Globus pallidus (tissue), 1 donor: ENCODE measurements at regions not wholly inside any gene's neighbourhood (a gene's known extent, or its start where the extent isn't known, plus 50 kb on each side); places are given as distances from the start of the nearest gene placed in this dataset.

Experiments
- DNase-seq: peaks from one replicate; pipeline ENCODE4 v3.0.0-alpha.2; 2015; ENCODE audit warnings: low spot score

- no peak for DNase-seq
Observed at GRCh38 chr3:43866529-43867353, 176.0 kb downstream of the ABHD5 start.

- DNase-seq: no peak
Observed at GRCh38 chr3:43867436-43868072, 176.8 kb downstream of the ABHD5 start.

- DNase-seq: no peak
Observed at GRCh38 chr3:43869491-43869890, 178.8 kb downstream of the ABHD5 start.

DNA sequence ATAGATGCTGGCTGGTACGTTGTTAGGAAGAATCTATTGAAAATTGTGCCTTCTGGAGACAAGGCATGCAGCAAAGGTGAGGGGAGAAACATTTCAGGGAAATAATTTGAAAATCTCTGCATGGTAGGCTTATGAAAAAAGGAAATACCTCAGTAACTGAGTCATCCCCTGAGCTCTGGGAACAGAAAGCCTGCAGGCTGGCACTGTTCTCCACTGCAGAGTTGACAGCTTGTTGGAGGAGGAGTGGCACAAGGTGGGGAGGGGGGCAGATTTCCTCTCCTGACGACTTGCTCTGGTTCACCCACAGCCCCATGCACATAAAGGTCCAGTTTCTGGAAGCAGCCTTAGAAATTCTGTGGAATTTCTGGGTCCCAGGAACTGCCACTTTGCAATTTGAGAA, 179.4 kb downstream of the ABHD5 start:
- DNase-seq: no peak

DNA sequence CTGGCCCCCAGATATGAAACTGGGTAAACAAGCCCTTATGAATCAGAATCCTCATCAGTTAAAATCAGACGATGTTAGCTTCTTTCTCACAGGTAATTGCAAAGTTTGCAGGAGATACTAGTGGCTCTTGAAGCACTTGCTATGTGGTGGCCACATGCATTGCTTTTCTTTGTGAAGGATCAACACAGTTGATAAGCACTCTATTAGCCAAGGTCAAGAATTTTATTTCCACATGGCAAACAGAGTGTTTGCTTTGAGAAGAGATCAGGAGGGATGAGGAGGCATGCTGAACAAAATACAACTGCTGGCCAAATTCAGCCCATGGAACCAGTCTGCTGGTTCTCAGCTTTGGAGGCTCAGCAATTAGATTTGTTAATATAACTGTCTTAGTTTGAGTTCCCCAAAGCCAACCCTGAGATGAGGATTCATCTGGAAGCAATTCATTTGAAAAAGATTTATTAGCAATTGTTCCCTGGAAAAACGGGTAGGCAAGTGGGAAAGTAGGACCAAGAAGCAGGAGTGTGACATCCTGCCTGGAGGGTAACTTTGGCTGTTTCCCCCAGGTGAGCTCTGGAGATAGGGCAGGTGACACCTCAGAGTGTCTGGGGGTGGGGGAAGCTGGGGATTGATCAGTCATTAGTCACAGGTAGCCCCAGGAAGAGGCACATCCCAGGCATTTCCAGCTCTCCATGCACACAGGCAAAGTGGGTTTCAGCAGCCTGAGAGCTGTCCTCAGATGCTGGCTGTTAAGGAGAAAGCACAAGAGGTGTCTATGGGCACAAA, 180.3 kb downstream of the ABHD5 start:
- no peak for DNase-seq

GRCh38 chr3:43871627-43872245, 181.0 kb downstream of the ABHD5 start:
- no peak for DNase-seq

DNA sequence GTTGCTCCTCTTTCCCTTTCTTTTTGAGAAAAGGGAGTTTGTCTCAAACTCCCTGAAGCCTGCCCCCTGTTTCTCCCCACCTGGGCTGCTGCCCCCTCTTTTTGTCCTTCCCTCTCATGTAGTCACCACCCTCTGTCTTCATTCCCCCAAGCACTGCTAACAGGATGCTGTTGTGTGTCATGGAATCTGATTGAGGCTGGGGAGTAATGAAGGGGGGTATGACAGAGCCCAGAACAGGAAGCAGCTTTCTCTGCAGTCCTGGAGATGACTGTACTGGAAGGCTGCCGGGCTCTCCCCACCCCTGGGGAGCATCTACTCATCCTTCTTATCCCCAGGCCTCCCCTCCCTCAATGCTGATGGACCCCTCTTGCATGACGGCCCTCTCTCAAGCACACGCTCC, 181.6 kb downstream of the ABHD5 start:
- no peak for DNase-seq

DNA sequence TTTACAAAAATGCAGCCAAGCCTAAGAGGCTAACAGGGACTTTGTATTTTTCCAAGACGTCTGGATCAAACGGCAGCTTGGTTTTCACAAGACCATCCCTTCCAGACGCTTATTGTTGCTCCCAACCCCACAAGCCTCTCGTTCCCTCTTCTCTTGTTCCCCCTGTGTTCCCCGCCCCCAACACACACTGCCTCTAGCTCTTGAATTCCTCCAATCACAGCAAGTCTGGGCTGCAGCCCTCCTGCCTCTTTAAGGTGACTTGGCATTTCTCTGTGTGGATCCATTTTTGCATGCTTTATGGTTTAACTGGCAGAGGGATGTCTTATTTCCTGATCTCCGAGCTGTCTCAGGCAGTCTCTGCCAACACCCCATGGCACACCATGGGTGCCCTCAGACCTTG, 182.2 kb downstream of the ABHD5 start:
- no peak for DNase-seq

DNA sequence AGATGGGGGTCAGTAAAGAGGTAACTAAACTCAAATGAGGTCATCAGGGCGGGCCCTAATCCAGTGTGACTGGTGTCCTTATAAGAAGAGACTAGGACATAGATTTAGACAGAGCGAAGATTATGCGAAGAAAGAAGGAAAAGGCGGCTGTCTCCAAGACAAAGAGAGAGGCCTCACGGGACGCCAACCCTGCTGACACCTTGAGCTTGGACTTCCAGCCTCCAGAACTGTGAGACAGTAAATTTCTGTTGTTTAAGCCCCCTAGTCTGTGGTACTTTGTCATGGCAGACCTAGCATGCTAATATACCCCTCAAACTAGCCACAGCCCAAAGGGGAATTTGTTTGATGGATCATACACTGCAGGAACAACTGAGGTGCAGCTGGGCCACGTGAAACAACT, 183.0 kb downstream of the ABHD5 start:
- no peak for DNase-seq

DNA sequence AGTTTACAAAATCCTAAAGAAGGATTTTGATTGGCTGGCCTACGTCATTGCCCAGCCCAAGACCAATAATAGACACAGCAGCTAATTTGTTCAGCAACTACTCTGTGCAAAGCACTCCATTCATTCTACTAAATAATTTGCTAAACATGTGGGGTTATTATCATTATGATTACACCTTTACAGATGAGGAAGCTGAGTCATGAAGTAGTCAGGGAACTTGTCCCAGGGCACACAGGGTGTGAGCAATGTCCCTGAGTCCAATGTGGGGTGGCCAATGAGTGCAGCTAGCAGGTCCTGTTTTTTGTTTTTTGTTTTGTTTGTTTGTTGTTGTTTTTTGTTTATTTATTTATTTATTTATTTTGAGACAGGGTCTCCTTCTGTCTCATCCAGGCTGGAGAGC, 183.6 kb downstream of the ABHD5 start:
- DNase-seq: no peak

DNA sequence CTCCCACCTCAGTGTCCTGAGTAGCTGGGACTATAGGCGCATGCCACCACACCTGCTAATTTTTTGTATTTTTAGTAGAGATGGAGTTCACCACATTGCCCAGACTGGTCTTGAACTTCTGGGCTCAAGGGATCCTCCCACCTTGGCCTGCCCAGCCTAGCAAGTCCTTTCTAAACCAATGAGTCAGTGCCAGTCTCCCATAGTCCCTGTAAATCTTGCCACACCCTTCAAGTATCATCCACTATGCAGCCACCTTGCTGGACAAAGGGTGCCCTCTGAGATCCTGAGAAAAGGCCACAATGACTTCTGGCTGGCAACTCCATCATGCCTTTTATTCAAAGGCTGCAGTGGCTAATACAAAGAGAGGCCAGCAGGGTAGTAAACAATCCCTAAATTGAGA, 184.0 kb downstream of the ABHD5 start:
- no peak for DNase-seq

- DNase-seq: no peak
Observed at GRCh38 chr3:43876648-43877047, 185.9 kb downstream of the ABHD5 start.

- DNase-seq: no peak
Observed at GRCh38 chr3:43879166-43879565, 188.4 kb downstream of the ABHD5 start.

- DNase-seq: no peak
Observed at GRCh38 chr3:43882976-43883680, 192.4 kb downstream of the ABHD5 start.

- DNase-seq: peak; percentile 10
Observed at GRCh38 chr3:43883729-43884396, 193.1 kb downstream of the ABHD5 start.

DNA sequence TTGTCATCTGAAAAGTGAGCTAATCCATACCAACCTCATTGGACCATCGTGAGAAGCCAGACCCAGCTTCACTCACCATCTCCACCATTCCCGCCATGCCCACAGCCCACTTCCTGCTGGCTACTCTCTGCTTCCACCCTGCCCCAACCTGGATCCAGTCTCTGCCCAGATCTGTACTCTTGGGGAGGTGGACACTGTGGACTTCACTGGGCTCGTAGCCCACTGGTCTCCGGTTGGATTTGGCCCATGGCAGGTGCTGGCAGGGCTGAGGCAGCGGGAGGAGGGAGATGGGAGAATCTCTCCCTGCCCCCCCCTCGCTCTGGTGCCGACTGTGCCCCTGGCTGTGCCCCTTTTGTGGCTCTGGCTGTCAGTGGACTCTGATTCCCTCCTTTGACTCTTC, 193.8 kb downstream of the ABHD5 start:
- DNase-seq: no peak

- DNase-seq: no peak
Observed at GRCh38 chr3:43885908-43886618, 195.3 kb downstream of the ABHD5 start.

DNA sequence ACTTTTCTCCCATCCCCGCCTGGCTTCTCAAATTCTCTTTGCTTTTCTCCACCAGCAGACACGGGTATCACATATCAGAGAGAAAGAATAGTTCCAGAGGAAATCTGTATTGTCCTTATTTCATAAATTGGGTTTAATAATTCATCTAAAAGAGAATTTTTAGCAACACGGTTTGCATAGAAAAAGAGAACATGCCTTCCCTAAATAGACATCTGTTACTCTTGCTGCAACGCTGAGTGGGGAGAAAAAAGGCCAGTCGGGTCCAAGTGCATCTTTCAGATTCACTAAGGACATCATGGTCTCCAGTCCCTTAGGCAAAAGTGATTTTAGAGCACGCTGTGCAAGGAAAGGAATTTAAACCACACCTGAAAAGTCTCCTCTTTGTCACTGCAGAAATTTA, 201.3 kb downstream of the ABHD5 start:
- DNase-seq: no peak

- DNase-seq: no peak
Observed at GRCh38 chr3:43892526-43892925, 201.8 kb downstream of the ABHD5 start.

DNA sequence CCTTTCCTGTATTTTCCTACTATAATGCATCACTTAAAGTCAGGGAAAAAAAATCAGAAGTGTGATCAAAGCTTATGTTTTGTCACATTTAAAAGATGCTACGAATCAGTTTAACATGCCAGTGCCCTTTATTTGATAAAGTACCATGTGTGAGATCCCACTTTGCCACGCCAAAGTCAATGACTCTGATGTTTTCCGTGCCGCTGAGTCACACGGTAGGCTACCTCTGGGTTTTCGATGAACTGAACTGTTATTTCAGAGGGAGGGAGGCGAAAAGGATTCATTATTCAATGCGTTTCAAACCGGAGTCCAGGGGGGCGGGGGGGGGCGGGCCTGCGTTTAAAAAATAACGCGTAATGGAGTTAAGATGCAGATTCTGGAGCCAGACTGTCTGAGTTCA, 203.0 kb downstream of the ABHD5 start:
- DNase-seq: no peak
